GM12864 (cell line): ENCODE measurements at regions not wholly inside any gene's neighbourhood (a gene's known extent, or its start where the extent isn't known, plus 50 kb on each side); places are given as distances from the start of the nearest gene placed in this dataset.

Source experiments
- DNase-seq: peaks from one replicate; pipeline ENCODE4 v3.0.0-alpha.2; 2011; ENCODE audit warnings: low read depth
- H3K4me3 ChIP-seq: 2 replicates; pipeline ENCODE4 v1.5.1; 2011; ENCODE audit warnings: mild to moderate bottlenecking, low read depth, low read length, control low read depth
- TF ChIP-seq, protein P1 (sequence below): IDR thresholded peaks from 2 replicates; pipeline ENCODE4 v1.5.1; 2011; ENCODE audit warnings: low read depth, mild to moderate bottlenecking, moderate library complexity, low read length, control low read depth, inconsistent platforms; ENCODE audit errors: missing control alignments

DNA sequence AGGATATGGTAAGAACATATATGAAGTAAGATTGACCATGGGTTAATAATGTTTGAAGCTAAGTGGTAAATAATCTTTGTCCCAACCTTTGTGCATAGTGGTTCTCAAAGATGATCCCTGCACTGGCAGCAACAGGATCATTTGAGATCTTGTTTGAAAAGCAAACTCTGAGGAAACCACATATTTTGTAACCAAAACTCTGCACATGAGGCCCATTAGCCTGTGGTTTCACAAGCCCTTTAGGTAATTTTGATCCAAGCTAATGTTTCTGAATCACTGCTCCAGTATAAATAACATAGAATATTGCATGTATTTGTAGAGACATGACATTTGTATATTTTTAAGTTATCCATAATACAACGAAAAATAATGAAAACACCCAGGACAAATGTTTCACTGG, 147.9 kb upstream of the RGS18 start:
- H3K4me3 ChIP-seq = no peak overlapping the region
- TF ChIP-seq, protein P1, sequence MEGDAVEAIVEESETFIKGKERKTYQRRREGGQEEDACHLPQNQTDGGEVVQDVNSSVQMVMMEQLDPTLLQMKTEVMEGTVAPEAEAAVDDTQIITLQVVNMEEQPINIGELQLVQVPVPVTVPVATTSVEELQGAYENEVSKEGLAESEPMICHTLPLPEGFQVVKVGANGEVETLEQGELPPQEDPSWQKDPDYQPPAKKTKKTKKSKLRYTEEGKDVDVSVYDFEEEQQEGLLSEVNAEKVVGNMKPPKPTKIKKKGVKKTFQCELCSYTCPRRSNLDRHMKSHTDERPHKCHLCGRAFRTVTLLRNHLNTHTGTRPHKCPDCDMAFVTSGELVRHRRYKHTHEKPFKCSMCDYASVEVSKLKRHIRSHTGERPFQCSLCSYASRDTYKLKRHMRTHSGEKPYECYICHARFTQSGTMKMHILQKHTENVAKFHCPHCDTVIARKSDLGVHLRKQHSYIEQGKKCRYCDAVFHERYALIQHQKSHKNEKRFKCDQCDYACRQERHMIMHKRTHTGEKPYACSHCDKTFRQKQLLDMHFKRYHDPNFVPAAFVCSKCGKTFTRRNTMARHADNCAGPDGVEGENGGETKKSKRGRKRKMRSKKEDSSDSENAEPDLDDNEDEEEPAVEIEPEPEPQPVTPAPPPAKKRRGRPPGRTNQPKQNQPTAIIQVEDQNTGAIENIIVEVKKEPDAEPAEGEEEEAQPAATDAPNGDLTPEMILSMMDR = no peak
- no peak for DNase-seq

DNA sequence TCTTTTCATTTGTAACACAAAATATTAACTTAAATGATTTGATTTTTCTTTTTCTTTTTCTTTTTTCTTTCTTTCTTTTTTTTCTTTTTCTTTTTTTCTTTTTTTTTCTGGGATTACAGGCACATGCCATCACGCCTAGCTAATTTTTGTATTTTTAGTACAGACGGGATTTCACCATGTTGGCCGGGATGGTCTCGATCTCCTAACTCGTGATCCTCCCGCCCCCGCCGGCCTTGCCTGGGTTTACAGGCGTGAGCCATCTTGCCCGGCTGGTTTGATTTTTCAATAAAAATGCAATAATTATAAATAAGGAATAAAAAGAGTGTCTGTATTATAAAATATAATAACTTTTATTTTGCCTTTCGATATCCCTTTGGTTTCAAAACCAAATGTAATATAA, 146.7 kb upstream of the RGS18 start:
- no peak for DNase-seq
- H3K4me3 ChIP-seq = no peak overlapping the region
- TF ChIP-seq, protein P1 = no peak

- H3K4me3 ChIP-seq = no peak overlapping the region
- DNase-seq = no peak
- TF ChIP-seq, protein P1 = no peak
Observed at GRCh38 chr1:192022827-192023226, 135.4 kb upstream of the RGS18 start.

DNA sequence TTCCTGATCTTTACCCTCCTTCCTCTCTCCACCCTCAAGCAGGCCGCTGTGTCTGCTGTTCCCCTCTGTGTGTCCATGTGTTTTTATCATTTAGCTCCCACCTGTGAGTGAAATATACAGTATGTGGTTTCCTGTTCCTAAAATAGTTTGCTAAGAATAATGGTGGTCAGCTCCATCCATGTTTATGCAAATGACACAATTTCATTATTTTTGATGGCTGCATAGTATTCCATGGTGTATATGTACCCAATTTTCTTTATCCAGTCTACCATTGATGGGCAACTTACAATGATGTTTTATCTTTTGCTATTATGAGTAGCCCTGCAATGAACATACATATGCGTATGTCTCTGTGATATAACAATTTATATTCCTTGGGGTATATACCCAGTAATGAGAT, 133.4 kb upstream of the RGS18 start:
- TF ChIP-seq, protein P1 = no peak

GRCh38 chr1:192038567-192038966, 119.7 kb upstream of the RGS18 start:
- H3K4me3 ChIP-seq = no peak overlapping the region
- DNase-seq = no peak
- TF ChIP-seq, protein P1 = no peak

More for the DNA sequence above, 133.4 kb upstream of the RGS18 start:
- no peak overlapping the region for H3K4me3 ChIP-seq
- DNase-seq = no peak

DNA sequence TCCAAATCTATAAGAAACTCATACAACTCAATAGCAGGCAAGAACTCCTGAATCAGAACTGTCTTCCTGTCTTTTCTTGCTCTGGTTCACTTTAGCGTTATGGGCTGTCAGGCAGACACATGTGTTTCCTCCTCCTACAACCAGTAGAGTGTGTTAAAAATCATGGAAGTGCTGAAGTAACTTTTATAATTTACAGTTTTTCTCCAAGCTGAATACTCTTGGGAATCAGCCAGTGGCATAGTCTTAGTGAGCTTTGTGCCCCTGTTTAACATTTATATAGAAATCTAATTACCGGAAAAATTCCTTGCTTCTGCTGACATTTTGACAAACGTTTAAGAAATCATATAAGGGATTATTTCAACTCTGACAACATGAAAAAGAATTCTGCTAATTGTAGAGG, 113.1 kb upstream of the RGS18 start:
- H3K4me3 ChIP-seq = no peak overlapping the region
- DNase-seq = no peak
- TF ChIP-seq, protein P1 = no peak

GRCh38 chr1:192053531-192053971, 104.7 kb upstream of the RGS18 start:
- no peak overlapping the region for H3K4me3 ChIP-seq
- TF ChIP-seq, protein P1 = no peak
- no peak for DNase-seq
